Progenitor cell of endocrine pancreas (in vitro differentiated cells): ENCODE measurements at regions not wholly inside any gene's neighbourhood (a gene's known extent, or its start where the extent isn't known, plus 50 kb on each side); places are given as distances from the start of the nearest gene placed in this dataset.

Source experiments
- DNase-seq: peaks from one replicate; pipeline ENCODE4 v3.0.0; 2021; ENCODE audit warnings: low spot score; ENCODE audit not compliant: unreplicated experiment
- H3K27ac Mint-ChIP-seq: 2 replicates; pipeline ENCODE4 v1.8.0; 2021; ENCODE audit warnings: mild to moderate bottlenecking, moderate library complexity, mixed read lengths
- H3K27me3 Mint-ChIP-seq: 2 replicates; pipeline ENCODE4 v1.8.0; 2021; ENCODE audit warnings: mixed read lengths
- H3K36me3 Mint-ChIP-seq: 2 replicates; pipeline ENCODE4 v1.8.0; 2022; ENCODE audit warnings: mixed read lengths; ENCODE audit not compliant: insufficient read depth
- H3K4me1 Mint-ChIP-seq: 2 replicates; pipeline ENCODE4 v1.8.0; 2021; ENCODE audit warnings: low read depth, mixed read lengths
- H3K4me3 Mint-ChIP-seq: 2 replicates; pipeline ENCODE4 v1.8.0; 2021; ENCODE audit warnings: low read depth, mild to moderate bottlenecking, moderate library complexity, mixed read lengths
- H3K9me3 Mint-ChIP-seq: 2 replicates; pipeline ENCODE4 v1.8.0; 2021; ENCODE audit warnings: low read depth, mixed read lengths
- CTCF ChIP-seq: fragments of 200-600 bp; sonication (generic); IDR thresholded peaks from one replicate; pipeline ENCODE4 v1.5.0; 2021; ENCODE audit warnings: antibody characterized with exemption, mild to moderate bottlenecking; ENCODE audit not compliant: unreplicated experiment

- Mint-ChIP-seq H3K4me1 (peaks cover 3% of the 10 kb centered on the region), H3K36me3 (no peaks in the 10 kb centered on the region), H3K27me3 (no peaks in the 10 kb centered on the region), H3K4me3 (no peak overlapping the region), H3K9me3 (no peaks in the 10 kb centered on the region), H3K27ac (no peak overlapping the region)
- no peak for DNase-seq
- TF ChIP-seq CTCF = no peak
These were observed 185.8 kb downstream of the DEPDC1B start for GRCh38 chr5:60514152-60514551.

GRCh38 chr5:60512117-60512516 lies 187.8 kb downstream of the DEPDC1B start:
- no peak overlapping the region for H3K4me3 Mint-ChIP-seq
- no peak for TF ChIP-seq CTCF

GRCh38 chr5:60510663-60511062 lies 189.3 kb downstream of the DEPDC1B start:
- Mint-ChIP-seq H3K27me3 (no peaks in the 10 kb centered on the region), H3K4me1 (peaks cover 2% of the 10 kb centered on the region), H3K36me3 (no peaks in the 10 kb centered on the region), H3K4me3 (no peak overlapping the region), H3K27ac (no peak overlapping the region), H3K9me3 (no peaks in the 10 kb centered on the region)
- TF ChIP-seq CTCF = no peak
- no peak for DNase-seq

More at GRCh38 chr5:60512117-60512516, 187.8 kb downstream of the DEPDC1B start:
- Mint-ChIP-seq H3K9me3 (no peaks in the 10 kb centered on the region), H3K27ac (no peak overlapping the region), H3K4me1 (peaks cover 2% of the 10 kb centered on the region), H3K27me3 (no peaks in the 10 kb centered on the region), H3K36me3 (no peaks in the 10 kb centered on the region)
- no peak for DNase-seq

GRCh38 chr5:60510049-60510448 lies 189.9 kb downstream of the DEPDC1B start:
- Mint-ChIP-seq H3K4me3 (no peak overlapping the region), H3K27ac (no peak overlapping the region), H3K9me3 (no peaks in the 10 kb centered on the region), H3K27me3 (no peaks in the 10 kb centered on the region), H3K36me3 (no peaks in the 10 kb centered on the region), H3K4me1 (peaks cover 2% of the 10 kb centered on the region)
- no peak for DNase-seq
- no peak for TF ChIP-seq CTCF

- Mint-ChIP-seq H3K36me3 (no peaks in the 10 kb centered on the region), H3K27me3 (no peaks in the 10 kb centered on the region), H3K4me1 (peaks cover 2% of the 10 kb centered on the region), H3K9me3 (no peaks in the 10 kb centered on the region), H3K27ac (no peak overlapping the region), H3K4me3 (no peak overlapping the region)
- no peak for DNase-seq
- no peak for TF ChIP-seq CTCF
These were observed 190.4 kb downstream of the DEPDC1B start for GRCh38 chr5:60509519-60509918.
